ENCODE measurements at regions not wholly inside any gene's neighbourhood (a gene's known extent, or its start where the extent isn't known, plus 50 kb on each side); places are given as distances from the start of the nearest gene placed in this dataset.

GRCh38 chr14:71680736-71681387 lies 251.4 kb upstream of the RGS6 start:
- CTCF ChIA-PET: no interaction called here
- Mint-ChIP-seq H3K4me3 (no peak overlapping the region), H3K4me1 (ENCODE audit: low read depth) (no peaks in the 10 kb centered on the region), H3K36me3 (ENCODE audit: low read depth) (peaks cover 42% of the 10 kb centered on the region), H3K27ac (no peak overlapping the region), H3K9me3 (peaks cover 4% of the 10 kb centered on the region), H3K27me3 (ENCODE audit: low read depth) (no peaks in the 10 kb centered on the region)
- intact Hi-C loops (cut with micrococcal nuclease): no loop called here
- no peak for DNase-seq

- intact Hi-C loops (cut with micrococcal nuclease): no loop called here
- Mint-ChIP-seq H3K9me3 (no peaks in the 10 kb centered on the region), H3K27me3 (ENCODE audit: low read depth) (no peaks in the 10 kb centered on the region), H3K4me3 (no peak overlapping the region), H3K4me1 (ENCODE audit: low read depth) (no peaks in the 10 kb centered on the region), H3K27ac (no peak overlapping the region), H3K36me3 (ENCODE audit: low read depth) (peaks cover 35% of the 10 kb centered on the region)
- CTCF ChIA-PET: no interaction called here
- DNase-seq: no peak
These were observed 249.9 kb upstream of the RGS6 start for GRCh38 chr14:71682337-71682736.

GRCh38 chr14:71684323-71684722 lies 247.9 kb upstream of the RGS6 start:
- Mint-ChIP-seq H3K27ac (no peak overlapping the region), H3K4me3 (no peak overlapping the region), H3K27me3 (ENCODE audit: low read depth) (no peaks in the 10 kb centered on the region), H3K9me3 (no peaks in the 10 kb centered on the region), H3K4me1 (ENCODE audit: low read depth) (no peaks in the 10 kb centered on the region), H3K36me3 (ENCODE audit: low read depth) (peaks cover 23% of the 10 kb centered on the region)
- DNase-seq: no peak
- CTCF ChIA-PET: interaction anchor here (0.6 kb wide), 1 partner anchor 1092 kb away, joined by 3 read pairs; no protein-coding TSS in a partner anchor
- intact Hi-C loops (cut with micrococcal nuclease): no loop called here

- Mint-ChIP-seq H3K27ac (no peak overlapping the region), H3K36me3 (ENCODE audit: low read depth) (peaks cover 36% of the 10 kb centered on the region), H3K27me3 (ENCODE audit: low read depth) (no peaks in the 10 kb centered on the region), H3K4me1 (ENCODE audit: low read depth) (no peaks in the 10 kb centered on the region), H3K9me3 (no peaks in the 10 kb centered on the region), H3K4me3 (no peak overlapping the region)
- CTCF ChIA-PET: no interaction called here
- intact Hi-C loops (cut with micrococcal nuclease): no loop called here
- no peak for DNase-seq
These were observed 245.6 kb upstream of the RGS6 start for GRCh38 chr14:71686677-71687076.

GRCh38 chr14:71687166-71687831 lies 244.9 kb upstream of the RGS6 start:
- Mint-ChIP-seq H3K36me3 (ENCODE audit: low read depth) (peaks cover 37% of the 10 kb centered on the region), H3K4me1 (ENCODE audit: low read depth) (no peaks in the 10 kb centered on the region), H3K27me3 (ENCODE audit: low read depth) (no peaks in the 10 kb centered on the region), H3K4me3 (no peak overlapping the region), H3K9me3 (no peaks in the 10 kb centered on the region), H3K27ac (no peak overlapping the region)
- DNase-seq: no peak
- CTCF ChIA-PET: no interaction called here
- intact Hi-C loops (cut with micrococcal nuclease): no loop called here

- intact Hi-C loops (cut with micrococcal nuclease): no loop called here
- DNase-seq: no peak
- no peaks in the 10 kb centered on the region for H3K27me3 Mint-ChIP-seq (ENCODE audit: low read depth)
- H3K4me3 Mint-ChIP-seq: no peak overlapping the region
- peaks cover 4% of the 10 kb centered on the region for H3K4me1 Mint-ChIP-seq (ENCODE audit: low read depth)
- CTCF ChIA-PET: no interaction called here
- no peaks in the 10 kb centered on the region for H3K9me3 Mint-ChIP-seq
- no peak overlapping the region for H3K27ac Mint-ChIP-seq
- H3K36me3 Mint-ChIP-seq (ENCODE audit: low read depth): peaks cover 37% of the 10 kb centered on the region
These were observed 243.7 kb upstream of the RGS6 start for GRCh38 chr14:71688576-71688975.

- Mint-ChIP-seq H3K27ac (no peak overlapping the region), H3K36me3 (ENCODE audit: low read depth) (peaks cover 27% of the 10 kb centered on the region), H3K27me3 (ENCODE audit: low read depth) (no peaks in the 10 kb centered on the region), H3K4me3 (no peak overlapping the region), H3K4me1 (ENCODE audit: low read depth) (peaks cover 7% of the 10 kb centered on the region), H3K9me3 (no peaks in the 10 kb centered on the region)
- intact Hi-C loops (cut with micrococcal nuclease): no loop called here
- CTCF ChIA-PET: interaction anchor here (0.6 kb wide), 1 partner anchor 62 kb away, joined by 3 read pairs; no protein-coding TSS in a partner anchor
- no peak for DNase-seq
These were observed 241.8 kb upstream of the RGS6 start for GRCh38 chr14:71690478-71690877.

GRCh38 chr14:71692496-71692895 lies 239.7 kb upstream of the RGS6 start:
- H3K27ac Mint-ChIP-seq: no peak overlapping the region
- H3K36me3 Mint-ChIP-seq (ENCODE audit: low read depth): peaks cover 24% of the 10 kb centered on the region
- no peak overlapping the region for H3K4me3 Mint-ChIP-seq
- CTCF ChIA-PET: no interaction called here
- H3K27me3 Mint-ChIP-seq (ENCODE audit: low read depth): no peaks in the 10 kb centered on the region
- H3K9me3 Mint-ChIP-seq: no peaks in the 10 kb centered on the region
- intact Hi-C loops (cut with micrococcal nuclease): no loop called here
- no peak for DNase-seq
- peaks cover 7% of the 10 kb centered on the region for H3K4me1 Mint-ChIP-seq (ENCODE audit: low read depth)

- CTCF ChIA-PET: interaction anchor here (0.7 kb wide), 1 partner anchor 268 kb away, joined by 4 read pairs; no protein-coding TSS in a partner anchor
- Mint-ChIP-seq H3K27me3 (ENCODE audit: low read depth) (no peaks in the 10 kb centered on the region), H3K4me1 (ENCODE audit: low read depth) (peaks cover 7% of the 10 kb centered on the region), H3K27ac (no peak overlapping the region), H3K36me3 (ENCODE audit: low read depth) (peaks cover 24% of the 10 kb centered on the region), H3K4me3 (no peak overlapping the region), H3K9me3 (no peaks in the 10 kb centered on the region)
- no peak for DNase-seq
- intact Hi-C loops (cut with micrococcal nuclease): loop anchor here (1.0 kb wide), 1 partner anchor 138 kb away; no protein-coding TSS in a partner anchor
These were observed 238.8 kb upstream of the RGS6 start for GRCh38 chr14:71693381-71693780.

GRCh38 chr14:71694591-71695530 lies 237.4 kb upstream of the RGS6 start:
- Mint-ChIP-seq H3K27ac (no peak overlapping the region), H3K36me3 (ENCODE audit: low read depth) (peaks cover 29% of the 10 kb centered on the region), H3K27me3 (ENCODE audit: low read depth) (no peaks in the 10 kb centered on the region), H3K4me1 (ENCODE audit: low read depth) (peaks cover 7% of the 10 kb centered on the region), H3K4me3 (no peak overlapping the region), H3K9me3 (no peaks in the 10 kb centered on the region)
- CTCF ChIA-PET: interaction anchor here (0.7 to 1.2 kb wide), 2 partner anchors 19 to 23 kb away, joined by 3 read pairs; no protein-coding TSS in a partner anchor
- intact Hi-C loops (cut with micrococcal nuclease): no loop called here
- no peak for DNase-seq

- intact Hi-C loops (cut with micrococcal nuclease): no loop called here
- CTCF ChIA-PET: interaction anchor here (0.7 kb wide), 1 partner anchor 18 kb away, joined by 3 read pairs; no protein-coding TSS in a partner anchor
- Mint-ChIP-seq H3K4me3 (no peak overlapping the region), H3K36me3 (ENCODE audit: low read depth) (peaks cover 25% of the 10 kb centered on the region), H3K4me1 (ENCODE audit: low read depth) (peaks cover 7% of the 10 kb centered on the region), H3K9me3 (no peaks in the 10 kb centered on the region), H3K27me3 (ENCODE audit: low read depth) (no peaks in the 10 kb centered on the region), H3K27ac (no peak overlapping the region)
- DNase-seq: no peak
These were observed 236.4 kb upstream of the RGS6 start for GRCh38 chr14:71695611-71696350.

- Mint-ChIP-seq H3K9me3 (no peaks in the 10 kb centered on the region), H3K36me3 (ENCODE audit: low read depth) (peaks cover 28% of the 10 kb centered on the region), H3K27ac (no peak overlapping the region), H3K27me3 (ENCODE audit: low read depth) (no peaks in the 10 kb centered on the region), H3K4me1 (ENCODE audit: low read depth) (peaks cover 7% of the 10 kb centered on the region), H3K4me3 (no peak overlapping the region)
- intact Hi-C loops (cut with micrococcal nuclease): no loop called here
- DNase-seq: no peak
- CTCF ChIA-PET: interaction anchor here (0.7 kb wide), 1 partner anchor 50 kb away, joined by 3 read pairs; no protein-coding TSS in a partner anchor
These were observed 234.2 kb upstream of the RGS6 start for GRCh38 chr14:71698027-71698426.
